H1 (cell line): ENCODE measurements at regions not wholly inside any gene's neighbourhood (a gene's known extent, or its start where the extent isn't known, plus 50 kb on each side); places are given as distances from the start of the nearest gene placed in this dataset.

Experiments
- CTCF ChIA-PET: fragments of 300-600 bp; sonication (Branson Sonifier 250); formaldehyde crosslinking; loops from one replicate; lab custom pipeline; 2021; ENCODE audit not compliant: partially characterized antibody; lab: Charles Lee
- POLR2A ChIA-PET: fragments of 300-600 bp; sonication (Branson Sonifier 250); formaldehyde crosslinking; loops from one replicate; lab custom pipeline; 2021; ENCODE audit warnings: inconsistent platforms; ENCODE audit not compliant: partially characterized antibody; lab: Charles Lee
- DNase-seq, 2 experiments: peaks; one replicate each; pipeline versions ENCODE4 v3.0.0 to v3.0.0-alpha.2; 2010 to 2022; ENCODE audit warnings: low spot score in 2 of 2, low read depth in 1 of 2, mixed read lengths in 1 of 2
- FAIRE-seq: peaks from 2 replicates; lab custom pipeline; 2011; peaks lifted over from hg19 to GRCh38; lab: Jason Lieb, UNC
- H2AFZ ChIP-seq: 2 replicates; pipeline ENCODE4 v1.8.1; 2012; ENCODE audit warnings: low read length, inconsistent platforms
- H2AK5ac ChIP-seq: 2 replicates; pipeline ENCODE4 v1.6.1; 2013; ENCODE audit warnings: low read depth, low read length
- H2BK120ac ChIP-seq: replicated peaks from 2 replicates; pipeline ENCODE3; 2013; ENCODE audit warnings: low read depth, low read length, inconsistent platforms
- H2BK12ac ChIP-seq: 2 replicates; pipeline ENCODE4 v1.6.1; 2013; ENCODE audit warnings: low read depth, low read length
- H2BK15ac ChIP-seq: 2 replicates; pipeline ENCODE4 v1.6.1; 2013; ENCODE audit warnings: low read length
- H2BK20ac ChIP-seq: 2 replicates; pipeline ENCODE4 v1.6.1; 2013; ENCODE audit warnings: low read length
- H2BK5ac ChIP-seq: 2 replicates; pipeline ENCODE4 v1.6.1; 2013; ENCODE audit warnings: low read depth, low read length
- H3K14ac ChIP-seq: 2 replicates; pipeline ENCODE4 v1.6.1; 2013; ENCODE audit warnings: inconsistent platforms; ENCODE audit not compliant: insufficient read length
- H3K18ac ChIP-seq: 2 replicates; pipeline ENCODE4 v1.6.1; 2013; ENCODE audit warnings: low read length; ENCODE audit errors: extremely low read depth
- H3K23ac ChIP-seq: 2 replicates; pipeline ENCODE4 v1.6.1; 2013; ENCODE audit warnings: inconsistent platforms; ENCODE audit not compliant: insufficient read length
- H3K23me2 ChIP-seq: 2 replicates; pipeline ENCODE4 v1.6.1; 2013; ENCODE audit warnings: low read depth, low read length
- H3K27ac ChIP-seq: 2 replicates; pipeline ENCODE4 v1.6.1; 2011; ENCODE audit warnings: low read depth, low read length, inconsistent platforms
- H3K27me3 ChIP-seq, 4 experiments: replicated peaks in 1 of 4; 1 replicate in 1 of 4; 2 replicates in 3 of 4; pipeline versions ENCODE4 v1.6.1 to v1.8.1; 2011 to 2013; ENCODE audit warnings: low read length in 3 of 4, mild to moderate bottlenecking in 3 of 4, inconsistent platforms in 2 of 4, mixed read lengths in 2 of 4, moderate library complexity in 1 of 4; ENCODE audit not compliant: control insufficient read depth in 3 of 4, insufficient read depth in 3 of 4; ENCODE audit errors: extremely low read depth in 1 of 4
- H3K36me3 ChIP-seq, 4 experiments: 2 replicates each; pipeline versions ENCODE4 v1.6.1 to v1.8.1; 2011 to 2013; ENCODE audit warnings: mild to moderate bottlenecking in 4 of 4, low read length in 3 of 4, moderate library complexity in 2 of 4, control low read depth in 1 of 4, inconsistent platforms in 1 of 4; ENCODE audit not compliant: insufficient read depth in 4 of 4, control insufficient read depth in 2 of 4
- H3K4ac ChIP-seq: replicated peaks from 2 replicates; pipeline ENCODE3; 2013; ENCODE audit warnings: low read length, low read depth, mixed read lengths, inconsistent platforms; ENCODE audit not compliant: insufficient read length
- H3K4me1 ChIP-seq, 4 experiments: replicated peaks in 1 of 4; 1 replicate in 1 of 4; 2 replicates in 3 of 4; pipeline versions ENCODE4 v1.6.1 to v1.8.1; 2011 to 2013; ENCODE audit warnings: low read length in 3 of 4, inconsistent platforms in 2 of 4, mixed read lengths in 1 of 4; ENCODE audit not compliant: insufficient read depth in 4 of 4, control insufficient read depth in 3 of 4
- H3K4me2 ChIP-seq, 2 experiments: 2 replicates each; pipeline versions ENCODE4 v1.6.1 to v1.8.1; 2011 to 2013; ENCODE audit warnings: low read depth in 2 of 2, low read length in 2 of 2, control low read depth in 1 of 2, inconsistent platforms in 1 of 2, mild to moderate bottlenecking in 1 of 2; ENCODE audit not compliant: insufficient read depth in 1 of 2
- H3K4me3 ChIP-seq, 4 experiments: fragments of 200-600, 300-600 bp in 1 of 4; sonication (generic), shearing (Covaris generic), sonication (Bioruptor Twin) in 1 of 4; 2 replicates each; pipeline versions ENCODE4 v1.5.1 to v1.8.1; 2011 to 2016; ENCODE audit warnings: low read length in 4 of 4, low read depth in 3 of 4, control low read depth in 2 of 4, inconsistent platforms in 2 of 4, mild to moderate bottlenecking in 2 of 4, mixed read lengths in 1 of 4, moderate library complexity in 1 of 4; ENCODE audit not compliant: insufficient read depth in 2 of 4; ENCODE audit errors: extremely low read depth in 1 of 4
- H3K56ac ChIP-seq: replicated peaks from 2 replicates; pipeline ENCODE3; 2013; ENCODE audit warnings: low read depth, mild to moderate bottlenecking, mixed read lengths, low read length, inconsistent platforms; ENCODE audit not compliant: insufficient read length
- H3K79me1 ChIP-seq: 2 replicates; pipeline ENCODE4 v1.6.1; 2013; ENCODE audit warnings: low read depth, low read length, control low read depth
- H3K79me2 ChIP-seq, 2 experiments: 2 replicates each; pipeline versions ENCODE4 v1.6.1 to v1.8.1; 2012 to 2013; ENCODE audit warnings: low read length in 2 of 2, mild to moderate bottlenecking in 2 of 2, inconsistent platforms in 1 of 2; ENCODE audit not compliant: insufficient read depth in 2 of 2, control insufficient read depth in 1 of 2
- H3K9ac ChIP-seq, 4 experiments: replicated peaks in 1 of 4; 1 replicate in 1 of 4; 2 replicates in 3 of 4; pipeline versions ENCODE4 v1.6.1 to v1.8.1; 2011 to 2013; ENCODE audit warnings: low read depth in 3 of 4, low read length in 3 of 4, control low read depth in 2 of 4, mild to moderate bottlenecking in 2 of 4, moderate library complexity in 2 of 4, inconsistent platforms in 1 of 4; ENCODE audit errors: extremely low read depth in 1 of 4
- H3K9me3 ChIP-seq, 2 experiments: 2 replicates each; pipeline versions ENCODE4 v1.6.1 to v1.8.1; 2012 to 2013; ENCODE audit warnings: mild to moderate bottlenecking in 2 of 2, moderate library complexity in 2 of 2, control low read depth in 1 of 2, inconsistent platforms in 1 of 2, low read depth in 1 of 2, low read length in 1 of 2, mixed read lengths in 1 of 2; ENCODE audit not compliant: insufficient read depth in 2 of 2
- H4K20me1 ChIP-seq, 2 experiments: replicated peaks in 1 of 2; 2 replicates each; pipeline versions ENCODE3 to v1.8.1; 2011 to 2013; ENCODE audit warnings: inconsistent platforms in 2 of 2, low read length in 2 of 2, mild to moderate bottlenecking in 1 of 2; ENCODE audit not compliant: insufficient read depth in 2 of 2, control insufficient read depth in 1 of 2
- H4K5ac ChIP-seq: 2 replicates; pipeline ENCODE4 v1.6.1; 2013; ENCODE audit warnings: low read length, low read depth, mixed read lengths, inconsistent platforms; ENCODE audit not compliant: insufficient read length
- H4K8ac ChIP-seq: 2 replicates; pipeline ENCODE4 v1.8.0; 2013; ENCODE audit warnings: mild to moderate bottlenecking, moderate library complexity, low read length, inconsistent platforms; ENCODE audit not compliant: insufficient read depth; ENCODE audit errors: extremely low read depth
- H4K91ac ChIP-seq: replicated peaks from 2 replicates; pipeline ENCODE3; 2013; ENCODE audit warnings: low read length, mixed read lengths, inconsistent platforms; ENCODE audit not compliant: insufficient read length
- CTBP2 ChIP-seq: IDR thresholded peaks from 2 replicates; pipeline ENCODE4 v1.7.0; 2011; ENCODE audit warnings: borderline replicate concordance, mild to moderate bottlenecking, moderate library complexity, mixed read lengths, low read length; ENCODE audit not compliant: insufficient read depth, insufficient read length
- FOSL1 ChIP-seq: IDR thresholded peaks from 2 replicates; pipeline ENCODE4 v1.6.1; 2011; ENCODE audit warnings: mild to moderate bottlenecking, low read depth, low read length, moderate library complexity; ENCODE audit not compliant: insufficient read depth
- SAP30 ChIP-seq: fragments of 300-600 bp; sonication (generic); IDR thresholded peaks from 2 replicates; pipeline ENCODE4 v1.7.1; 2012; ENCODE audit warnings: low read length, moderate library complexity, mild to moderate bottlenecking, inconsistent platforms; ENCODE audit not compliant: insufficient read depth, insufficient replicate concordance
- WGBS, 2 experiments: shearing (Covaris generic) in 1 of 2; methylation state at CpG; one replicate each; pipeline versions ENCODE4 v1.1.6 to v1.1.7; 2013 to 2015; ENCODE audit warnings: low lambda C conversion rate in 2 of 2, mixed read lengths in 2 of 2, inconsistent platforms in 1 of 2, low coverage in 1 of 2, missing lambda C conversion rate in 1 of 2; ENCODE audit not compliant: insufficient replicate concordance in 2 of 2, insufficient coverage in 1 of 2, insufficient read length in 1 of 2; ENCODE audit errors: extremely low coverage in 1 of 2, missing lambda C conversion rate in 1 of 2; 5-methylcytosine and 5-hydroxymethylcytosine counted together

GRCh38 chrX:4825550-4825949 lies 1112.1 kb upstream of the PRKX start (continued):
- TF ChIP-seq FOSL1: no peak

DNA sequence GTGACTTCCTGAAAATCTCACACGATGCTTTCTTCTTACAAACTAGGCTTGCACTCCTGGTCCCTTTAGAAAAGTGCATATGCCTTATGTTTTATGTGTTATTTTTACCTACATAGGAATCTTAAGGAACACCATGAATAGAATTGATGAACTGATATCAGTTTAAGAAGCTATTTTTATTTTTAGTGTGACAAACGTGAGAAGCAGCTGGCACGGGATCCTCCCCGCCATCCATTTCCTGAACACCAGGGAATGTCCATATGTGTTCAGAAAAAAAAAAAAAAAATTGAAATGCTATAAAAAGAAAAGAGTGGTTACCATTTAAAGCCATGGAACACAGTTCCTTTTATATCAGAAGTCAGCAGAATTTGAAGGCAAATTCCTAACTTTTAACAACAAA lies 1096.1 kb upstream of the PRKX start:
- Histone ChIP-seq H3K36me3 (no peaks in the 10 kb centered on the region), H2BK15ac (no peak overlapping the region), H2AK5ac (no peak overlapping the region), H3K27me3 (no peaks in the 10 kb centered on the region), H3K14ac (no peak overlapping the region), H3K56ac (no peak overlapping the region), H2BK5ac (no peak overlapping the region), H4K20me1 (no peaks in the 10 kb centered on the region), H4K8ac (no peak overlapping the region), H3K4me1 (no peaks in the 10 kb centered on the region), H3K4me3 (no peak overlapping the region), H3K23ac (no peak overlapping the region), H3K23me2 (no peaks in the 10 kb centered on the region), H3K4ac (no peak overlapping the region), H2BK12ac (no peak overlapping the region), H3K27ac (no peak overlapping the region), H2BK120ac (no peak overlapping the region), H4K91ac (no peak overlapping the region), H3K9ac (no peak overlapping the region), H3K18ac (no peak overlapping the region), H4K5ac (no peak overlapping the region), H3K79me1 (no peaks in the 10 kb centered on the region), H3K9me3 (peaks cover 3 to 5% of the 10 kb centered on the region in 2 experiments; a peak in 1 of 4 replicates), H3K4me2 (no peak overlapping the region), H2BK20ac (no peak overlapping the region), H2AFZ (no peak overlapping the region), H3K79me2 (no peaks in the 10 kb centered on the region)
- FAIRE-seq: no peak
- WGBS, 2 experiments: 100% methylated on average over 4 of the region's 4 CpGs; no CpG with 5 or more reads in 1 of the 2 experiments
- ChIA-PET CTCF (no interaction called here), POLR2A (no interaction called here)
- DNase-seq: no peak
- TF ChIP-seq CTBP2 (no peak), SAP30 (no peak)
